A549 (cell line): ENCODE measurements at regions not wholly inside any gene's neighbourhood (a gene's known extent, or its start where the extent isn't known, plus 50 kb on each side); places are given as distances from the start of the nearest gene placed in this dataset.

Experiments
- CTCF ChIP-seq: fragments of >200 bp; sonication (Bioruptor Twin); formaldehyde crosslinking; IDR thresholded peaks from 3 replicates; pipeline ENCODE4 v1.5.1; 2016
- EP300 ChIP-seq, 2 experiments: fragments of >200 bp; sonication (Bioruptor Twin); formaldehyde crosslinking; IDR thresholded peaks; 2 replicates in 1 of 2; 3 replicates in 1 of 2; pipeline ENCODE4 v1.6.1; 2016 to 2017
- HDAC2 ChIP-seq: fragments of 200-600 bp; sonication (generic); IDR thresholded peaks from 2 replicates; pipeline ENCODE4 v1.6.1; 2016
- POLR2A ChIP-seq: IDR thresholded peaks from 2 replicates; pipeline ENCODE4 v1.6.1; 2012; ENCODE audit warnings: mild to moderate bottlenecking, low read length
- RFX5 ChIP-seq: fragments of 450-650 bp; IDR thresholded peaks from 2 replicates; pipeline ENCODE4 v1.7.1; 2014; ENCODE audit warnings: antibody characterized with exemption, mild to moderate bottlenecking, moderate library complexity

GRCh38 chr1:104830534-104830933 is 1080.8 kb downstream of the AMY1C start:
- no peak for TF ChIP-seq CTCF
- no peak for TF ChIP-seq EP300 (IDR thresholded peaks at IDR 0.05)
- TF ChIP-seq POLR2A = no peak
- TF ChIP-seq HDAC2 = no peak
- TF ChIP-seq RFX5 = no peak
